ENCODE measurements at regions not wholly inside any gene's neighbourhood (a gene's known extent, or its start where the extent isn't known, plus 50 kb on each side); places are given as distances from the start of the nearest gene placed in this dataset.

DNA sequence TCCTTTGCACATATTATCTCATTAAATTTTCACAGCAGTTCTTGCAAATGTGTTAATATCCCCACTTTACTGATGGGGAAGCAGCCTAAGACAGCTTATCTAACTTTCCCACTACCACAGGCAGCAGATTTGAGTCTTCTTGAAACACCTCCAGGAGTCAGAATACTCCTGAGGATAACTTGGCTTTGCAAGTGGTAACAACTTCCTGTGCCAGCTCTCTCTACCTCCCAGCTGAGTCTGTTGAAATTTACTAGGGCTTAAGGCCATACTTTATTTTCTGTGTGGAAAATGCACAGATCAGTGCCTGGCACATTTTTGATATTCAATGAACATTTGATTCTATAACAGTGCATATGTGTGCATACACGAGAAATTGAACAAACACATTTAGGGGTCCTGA is 136.1 kb upstream of the COBL start:
- TF ChIP-seq, protein P1, sequence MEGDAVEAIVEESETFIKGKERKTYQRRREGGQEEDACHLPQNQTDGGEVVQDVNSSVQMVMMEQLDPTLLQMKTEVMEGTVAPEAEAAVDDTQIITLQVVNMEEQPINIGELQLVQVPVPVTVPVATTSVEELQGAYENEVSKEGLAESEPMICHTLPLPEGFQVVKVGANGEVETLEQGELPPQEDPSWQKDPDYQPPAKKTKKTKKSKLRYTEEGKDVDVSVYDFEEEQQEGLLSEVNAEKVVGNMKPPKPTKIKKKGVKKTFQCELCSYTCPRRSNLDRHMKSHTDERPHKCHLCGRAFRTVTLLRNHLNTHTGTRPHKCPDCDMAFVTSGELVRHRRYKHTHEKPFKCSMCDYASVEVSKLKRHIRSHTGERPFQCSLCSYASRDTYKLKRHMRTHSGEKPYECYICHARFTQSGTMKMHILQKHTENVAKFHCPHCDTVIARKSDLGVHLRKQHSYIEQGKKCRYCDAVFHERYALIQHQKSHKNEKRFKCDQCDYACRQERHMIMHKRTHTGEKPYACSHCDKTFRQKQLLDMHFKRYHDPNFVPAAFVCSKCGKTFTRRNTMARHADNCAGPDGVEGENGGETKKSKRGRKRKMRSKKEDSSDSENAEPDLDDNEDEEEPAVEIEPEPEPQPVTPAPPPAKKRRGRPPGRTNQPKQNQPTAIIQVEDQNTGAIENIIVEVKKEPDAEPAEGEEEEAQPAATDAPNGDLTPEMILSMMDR (IDR thresholded peaks at IDR 0.05) = no peak
- TF ChIP-seq POLR2A (IDR thresholded peaks at IDR 0.05) (no peak), EP300 (IDR thresholded peaks at IDR 0.05) (no peak)

Measured in sigmoid colon (tissue), 4 donors.